ENCODE measurements at regions not wholly inside any gene's neighbourhood (a gene's known extent, or its start where the extent isn't known, plus 50 kb on each side); places are given as distances from the start of the nearest gene placed in this dataset.

DNA sequence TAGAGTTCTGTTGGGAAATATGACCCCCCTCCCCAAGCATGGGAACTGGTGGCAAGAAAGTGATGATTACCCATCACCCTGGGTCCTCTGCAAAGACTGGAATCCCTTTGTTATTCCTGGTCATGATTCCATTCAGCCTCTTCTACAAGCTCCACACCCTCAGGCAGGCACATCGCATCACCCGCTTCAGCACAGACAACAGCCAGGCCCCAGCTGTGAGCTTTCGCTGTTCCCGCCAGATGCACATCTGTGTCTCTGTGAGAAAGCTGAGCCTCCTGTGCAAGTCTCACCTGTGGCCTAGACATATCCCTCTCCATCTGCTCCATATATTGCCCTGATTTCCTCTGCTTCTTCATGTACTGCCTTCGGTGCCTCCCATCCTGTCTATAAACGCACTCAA lies 368.0 kb upstream of the RAB6C start:
- H3K27me3 ChIP-seq (ENCODE audit: control insufficient read depth in 2 of 2, insufficient read depth in 2 of 2, low read length in 2 of 2): no peaks in the 10 kb centered on the region
- ChIA-PET CTCF (no interaction called here), POLR2A (no interaction called here)
- peaks cover 2% of the 10 kb centered on the region for H3K9me3 ChIP-seq (replicated peaks; ENCODE audit: control insufficient read depth, insufficient read depth, low read length)
- no peaks in the 10 kb centered on the region for H4K20me1 ChIP-seq (replicated peaks; ENCODE audit: control insufficient read depth, extremely low read depth, insufficient read depth, low read length)
- no TSS peak for BruUV-seq (replicated peaks)
- no peak for TF ChIP-seq FOS (IDR thresholded peaks at IDR 0.05; ENCODE audit: borderline replicate concordance, insufficient read depth, low read length)
- no peak for TF ChIP-seq MYC (IDR thresholded peaks at IDR 0.05; ENCODE audit: low read depth, low read length)
- no peak for TF ChIP-seq GATA2 (IDR thresholded peaks at IDR 0.05; ENCODE audit: insufficient read depth, insufficient read length, low read depth, low read length)
- TF ChIP-seq, protein P1, sequence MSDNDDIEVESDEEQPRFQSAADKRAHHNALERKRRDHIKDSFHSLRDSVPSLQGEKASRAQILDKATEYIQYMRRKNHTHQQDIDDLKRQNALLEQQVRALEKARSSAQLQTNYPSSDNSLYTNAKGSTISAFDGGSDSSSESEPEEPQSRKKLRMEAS (IDR thresholded peaks at IDR 0.05; ENCODE audit: insufficient read depth, insufficient read length): no peak
- TF ChIP-seq POLR2A (IDR thresholded peaks at IDR 0.05; ENCODE audit: low read depth, low read length): no peak
- TF ChIP-seq POLR2AphosphoS5 (IDR thresholded peaks at IDR 0.05; ENCODE audit: insufficient read depth, low read depth, low read length): no peak
- TF ChIP-seq, protein P2, sequence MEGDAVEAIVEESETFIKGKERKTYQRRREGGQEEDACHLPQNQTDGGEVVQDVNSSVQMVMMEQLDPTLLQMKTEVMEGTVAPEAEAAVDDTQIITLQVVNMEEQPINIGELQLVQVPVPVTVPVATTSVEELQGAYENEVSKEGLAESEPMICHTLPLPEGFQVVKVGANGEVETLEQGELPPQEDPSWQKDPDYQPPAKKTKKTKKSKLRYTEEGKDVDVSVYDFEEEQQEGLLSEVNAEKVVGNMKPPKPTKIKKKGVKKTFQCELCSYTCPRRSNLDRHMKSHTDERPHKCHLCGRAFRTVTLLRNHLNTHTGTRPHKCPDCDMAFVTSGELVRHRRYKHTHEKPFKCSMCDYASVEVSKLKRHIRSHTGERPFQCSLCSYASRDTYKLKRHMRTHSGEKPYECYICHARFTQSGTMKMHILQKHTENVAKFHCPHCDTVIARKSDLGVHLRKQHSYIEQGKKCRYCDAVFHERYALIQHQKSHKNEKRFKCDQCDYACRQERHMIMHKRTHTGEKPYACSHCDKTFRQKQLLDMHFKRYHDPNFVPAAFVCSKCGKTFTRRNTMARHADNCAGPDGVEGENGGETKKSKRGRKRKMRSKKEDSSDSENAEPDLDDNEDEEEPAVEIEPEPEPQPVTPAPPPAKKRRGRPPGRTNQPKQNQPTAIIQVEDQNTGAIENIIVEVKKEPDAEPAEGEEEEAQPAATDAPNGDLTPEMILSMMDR (IDR thresholded peaks at IDR 0.05; ENCODE audit: extremely low read depth in 1 of 2, insufficient read depth in 1 of 2, low read depth in 1 of 2, low read length in 2 of 2): no peak
- no peaks in the 10 kb centered on the region for H3K79me2 ChIP-seq (ENCODE audit: control insufficient read depth, insufficient read depth, low read length)
- FAIRE-seq (no peak), DNase-seq (ENCODE audit: low read depth, low spot score) (no peak)
- no peaks in the 10 kb centered on the region for H3K36me3 ChIP-seq (ENCODE audit: control insufficient read depth in 2 of 2, extremely low read depth in 1 of 2, insufficient read depth in 2 of 2, low read length in 2 of 2)
- H3K4me2 ChIP-seq (ENCODE audit: insufficient read depth, low read length): no peak overlapping the region
- no peaks in the 10 kb centered on the region for H3K9me1 ChIP-seq (replicated peaks; ENCODE audit: control insufficient read depth, extremely low read depth, insufficient read depth, low read length)
- no peaks in the 10 kb centered on the region for H3K4me1 ChIP-seq (ENCODE audit: control insufficient read depth, extremely low read depth, insufficient read depth, low read length)
- H3K9ac ChIP-seq (replicated peaks; ENCODE audit: extremely low read depth, insufficient read depth, low read length): no peak overlapping the region
- intact Hi-C loops (cut with micrococcal nuclease): no loop called here
- no peak overlapping the region for H2AFZ ChIP-seq (ENCODE audit: low read depth, low read length)
- dilution Hi-C loops (cut with MboI; ENCODE audit: extremely low pct_ligation_motif_present, low sequenced_read_pairs): no loop called here
- no peak overlapping the region for H3K27ac ChIP-seq (ENCODE audit: insufficient read depth, low read depth, low read length)
- no peak overlapping the region for H3K4me3 ChIP-seq (replicated peaks in 1 of 3; ENCODE audit: insufficient read depth in 1 of 3, low read depth in 1 of 3, low read length in 3 of 3)
